ENCODE measurements at regions not wholly inside any gene's neighbourhood (a gene's known extent, or its start where the extent isn't known, plus 50 kb on each side); places are given as distances from the start of the nearest gene placed in this dataset.

- TF ChIP-seq CTCF (IDR thresholded peaks at IDR 0.05): no peak
- no peak for TF ChIP-seq EP300 (IDR thresholded peaks at IDR 0.05)
- no peak for TF ChIP-seq POLR2AphosphoS5 (IDR thresholded peaks at IDR 0.05)
Measured at GRCh38 chr16:59058250-59058649, 324.1 kb upstream of the GOT2 start.
